Endothelial cell of umbilical vein (primary cell): ENCODE measurements at regions not wholly inside any gene's neighbourhood (a gene's known extent, or its start where the extent isn't known, plus 50 kb on each side); places are given as distances from the start of the nearest gene placed in this dataset.

ENCODE experiments used
- BruUV-seq: library from RNA; stranded (reverse); fragments of 400-500 nt; replicated peaks from 2 replicates; lab custom pipeline; 2021; lab: Mats Ljungman, UMichigan
- CTCF ChIA-PET: fragments of 300-600, 350-600 bp; sonication (Branson Sonifier 250); formaldehyde crosslinking; loops from one replicate; lab custom pipeline; 2021; ENCODE audit warnings: antibody characterized with exemption, inconsistent platforms; lab: Charles Lee
- POLR2A ChIA-PET: fragments of 300-600, 350-600 bp; sonication (Branson Sonifier 250); formaldehyde crosslinking; loops from one replicate; lab custom pipeline; 2021; ENCODE audit warnings: antibody characterized with exemption, inconsistent platforms; lab: Charles Lee
- DNase-seq: peaks from one replicate; pipeline ENCODE4 v3.0.0-alpha.2; 2011; ENCODE audit warnings: low read depth, low spot score
- FAIRE-seq: peaks from 2 replicates; lab custom pipeline; 2011; peaks lifted over from hg19 to GRCh38; lab: Jason Lieb, UNC
- H2AFZ ChIP-seq: 2 replicates; pipeline ENCODE4 v1.6.0; 2012; ENCODE audit warnings: low read depth, low read length, control low read depth, inconsistent platforms
- H3K27ac ChIP-seq: 2 replicates; pipeline ENCODE4 v1.5.1; 2011; ENCODE audit warnings: low read depth, mild to moderate bottlenecking, control low read depth, low read length, moderate library complexity; ENCODE audit not compliant: insufficient read depth
- H3K27me3 ChIP-seq, 2 experiments: 2 replicates each; pipeline versions ENCODE4 v1.6.0 to v1.6.1; 2011; ENCODE audit warnings: low read length in 2 of 2, mixed read lengths in 1 of 2; ENCODE audit not compliant: control insufficient read depth in 2 of 2, insufficient read depth in 2 of 2
- H3K36me3 ChIP-seq, 2 experiments: 2 replicates in 1 of 2; 3 replicates in 1 of 2; pipeline ENCODE4 v1.5.1; 2011; ENCODE audit warnings: low read length in 2 of 2, mild to moderate bottlenecking in 1 of 2, moderate library complexity in 1 of 2; ENCODE audit not compliant: control insufficient read depth in 2 of 2, insufficient read depth in 2 of 2; ENCODE audit errors: extremely low read depth in 1 of 2
- H3K4me1 ChIP-seq: 3 replicates; pipeline ENCODE4 v1.5.1; 2011; ENCODE audit warnings: mild to moderate bottlenecking, low read length; ENCODE audit not compliant: control insufficient read depth, insufficient read depth; ENCODE audit errors: extremely low read depth
- H3K4me2 ChIP-seq: 2 replicates; pipeline ENCODE4 v1.6.1; 2011; ENCODE audit warnings: low read length, control low read depth, mixed read lengths; ENCODE audit not compliant: insufficient read depth
- H3K4me3 ChIP-seq, 3 experiments: fragments of 200-600 bp in 1 of 3; sonication (generic), shearing (Covaris generic) in 1 of 3; replicated peaks in 1 of 3; 2 replicates each; pipeline ENCODE4 v1.5.1; 2011 to 2016; ENCODE audit warnings: control low read depth in 3 of 3, low read length in 3 of 3, mild to moderate bottlenecking in 2 of 3, inconsistent platforms in 1 of 3, low read depth in 1 of 3, moderate library complexity in 1 of 3; ENCODE audit not compliant: insufficient read depth in 1 of 3
- H3K79me2 ChIP-seq: 2 replicates; pipeline ENCODE4 v1.6.0; 2012; ENCODE audit warnings: low read length, inconsistent platforms; ENCODE audit not compliant: control insufficient read depth, insufficient read depth
- H3K9ac ChIP-seq: replicated peaks from 2 replicates; pipeline ENCODE3; 2011; ENCODE audit warnings: low read length, control low read depth; ENCODE audit not compliant: insufficient read depth; ENCODE audit errors: extremely low read depth
- H3K9me1 ChIP-seq: replicated peaks from 3 replicates; pipeline ENCODE4 v1.6.0; 2011; ENCODE audit warnings: mild to moderate bottlenecking, low read length; ENCODE audit not compliant: control insufficient read depth, insufficient read depth; ENCODE audit errors: extremely low read depth
- H3K9me3 ChIP-seq: replicated peaks from 2 replicates; pipeline ENCODE4 v1.5.1; 2012; ENCODE audit warnings: low read length, inconsistent platforms; ENCODE audit not compliant: control insufficient read depth, insufficient read depth
- H4K20me1 ChIP-seq: replicated peaks from 2 replicates; pipeline ENCODE3; 2011; ENCODE audit warnings: mild to moderate bottlenecking, low read length; ENCODE audit not compliant: control insufficient read depth, insufficient read depth; ENCODE audit errors: extremely low read depth
- CTCF ChIP-seq, 2 donors: IDR thresholded peaks; 1 replicate in 1 of 2; 2 replicates in 1 of 2; pipeline ENCODE4 v1.5.1; 2011; ENCODE audit warnings: low read length in 2 of 2, mild to moderate bottlenecking in 2 of 2, moderate library complexity in 2 of 2, control low read depth in 1 of 2, inconsistent platforms in 1 of 2, low read depth in 1 of 2; ENCODE audit not compliant: insufficient read depth in 1 of 2; ENCODE audit errors: extremely low read depth in 1 of 2
- EZH2 ChIP-seq: IDR thresholded peaks from 2 replicates; pipeline ENCODE4 v1.6.1; 2012; ENCODE audit warnings: borderline replicate concordance, low read depth, mild to moderate bottlenecking, moderate library complexity, low read length, inconsistent platforms; ENCODE audit not compliant: severe bottlenecking
- FOS ChIP-seq: IDR thresholded peaks from 2 replicates; pipeline ENCODE4 v1.6.1; 2011; ENCODE audit warnings: mild to moderate bottlenecking, low read length, moderate library complexity, borderline replicate concordance; ENCODE audit not compliant: insufficient read depth
- GATA2 ChIP-seq: IDR thresholded peaks from 2 replicates; pipeline ENCODE4 v1.7.0; 2011; ENCODE audit warnings: low read depth, mild to moderate bottlenecking, moderate library complexity, mixed read lengths, low read length; ENCODE audit not compliant: insufficient read length, insufficient read depth
- JUN ChIP-seq: IDR thresholded peaks from 2 replicates; pipeline ENCODE4 v1.6.1; 2011; ENCODE audit warnings: borderline replicate concordance, low read depth; ENCODE audit not compliant: insufficient read length, insufficient read depth
- MYC ChIP-seq: IDR thresholded peaks from one replicate; pipeline ENCODE4 v1.6.1; 2011; ENCODE audit warnings: mild to moderate bottlenecking, low read depth, low read length
- POLR2A ChIP-seq: IDR thresholded peaks from 2 replicates; pipeline ENCODE4 v1.6.1; 2012; ENCODE audit warnings: low read depth, mild to moderate bottlenecking, control low read depth, low read length
- POLR2AphosphoS5 ChIP-seq: IDR thresholded peaks from 2 replicates; pipeline ENCODE4 v1.6.1; 2012; ENCODE audit warnings: low read depth, mild to moderate bottlenecking, control low read depth, low read length, moderate library complexity; ENCODE audit not compliant: insufficient read depth
- dilution Hi-C: fragments of 300-500 bp; cut with MboI; formaldehyde crosslinking; loops from one replicate; pipeline ENCODE4 v1.15.0; 2019; ENCODE audit warnings: low sequenced_read_pairs; ENCODE audit not compliant: extremely low pct_ligation_motif_present
- intact Hi-C: fragments of 100-400 bp; cut with micrococcal nuclease; formaldehyde crosslinking; loops from one replicate; pipeline ENCODE4 v1.10.0; 2022
- TF ChIP-seq, protein P1 (sequence below): IDR thresholded peaks from 2 replicates; pipeline ENCODE4 v1.6.1; 2011; ENCODE audit not compliant: insufficient read depth, insufficient read length

DNA sequence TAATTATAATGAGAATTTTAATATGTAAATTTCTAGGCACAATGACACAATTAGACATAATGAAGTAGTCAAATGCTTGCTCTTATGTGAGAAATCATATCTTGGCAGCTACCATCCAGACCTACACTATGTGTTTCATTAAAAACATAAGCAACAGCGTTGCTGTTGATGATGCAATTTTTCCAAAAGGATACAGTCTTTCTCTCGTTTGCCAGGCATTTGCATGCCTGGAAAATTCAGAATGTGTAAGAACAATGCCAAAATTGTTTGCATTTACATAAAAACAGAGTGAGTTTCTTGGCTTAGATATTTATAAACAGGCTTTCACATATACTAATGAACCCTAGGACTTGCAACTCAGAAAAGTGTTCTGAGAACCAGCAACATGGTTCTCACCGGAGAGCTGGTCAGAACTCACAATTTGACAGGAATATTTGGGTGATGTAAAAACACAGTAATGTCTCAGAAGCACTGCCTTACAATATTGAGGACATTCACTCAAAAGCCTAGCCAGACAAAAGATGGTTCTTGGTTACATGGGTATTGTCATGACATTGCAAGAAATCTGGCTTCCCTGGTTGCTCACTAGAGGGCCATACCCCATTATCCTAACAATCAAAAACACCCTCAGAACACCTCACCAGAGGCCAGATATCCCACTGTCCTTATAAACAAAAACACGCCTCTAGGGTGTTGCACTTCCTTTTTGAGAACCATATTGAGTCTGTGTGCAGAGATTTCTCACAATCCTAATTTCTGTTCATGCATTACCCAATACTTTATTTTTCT is 1029.0 kb upstream of the AGA start:
- intact Hi-C loops = no loop called here
- POLR2A ChIA-PET = no interaction called here
- no peak for FAIRE-seq
- no peaks in the 10 kb centered on the region for H3K27me3 ChIP-seq
- no peaks in the 10 kb centered on the region for H3K9me1 ChIP-seq
- H3K4me1 ChIP-seq = no peaks in the 10 kb centered on the region
- no peak overlapping the region for H3K9ac ChIP-seq
- H3K9me3 ChIP-seq = no peaks in the 10 kb centered on the region
- no peak overlapping the region for H2AFZ ChIP-seq
- H3K4me3 ChIP-seq = no peak overlapping the region
- no TSS peak for BruUV-seq
- no peaks in the 10 kb centered on the region for H3K79me2 ChIP-seq
- no peak overlapping the region for H3K4me2 ChIP-seq
- no peaks in the 10 kb centered on the region for H4K20me1 ChIP-seq
- no peak for DNase-seq
- no peak overlapping the region for H3K27ac ChIP-seq
- CTCF ChIA-PET = no interaction called here
- H3K36me3 ChIP-seq = no peaks in the 10 kb centered on the region
- TF ChIP-seq MYC (no peak), CTCF (IDR thresholded peaks at IDR 0.05; ENCODE audit: extremely low read depth in 1 of 2, insufficient read depth in 1 of 2, low read depth in 1 of 2, low read length in 2 of 2) (no peak), POLR2AphosphoS5 (no peak), EZH2 (no peak), JUN (no peak), FOS (no peak), GATA2 (no peak), POLR2A (no peak)
- TF ChIP-seq, protein P1, sequence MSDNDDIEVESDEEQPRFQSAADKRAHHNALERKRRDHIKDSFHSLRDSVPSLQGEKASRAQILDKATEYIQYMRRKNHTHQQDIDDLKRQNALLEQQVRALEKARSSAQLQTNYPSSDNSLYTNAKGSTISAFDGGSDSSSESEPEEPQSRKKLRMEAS = no peak
- dilution Hi-C loops = no loop called here
